WTC11 (cell line): ENCODE measurements at regions not wholly inside any gene's neighbourhood (a gene's known extent, or its start where the extent isn't known, plus 50 kb on each side); places are given as distances from the start of the nearest gene placed in this dataset.

Experiments
- ATAC-seq: fragments of 200-7000 bp; cut with Tn5 transposase; 2 replicates; pipeline ENCODE4 v1.10.0; 2021; ENCODE audit warnings: mild to moderate bottlenecking, moderate library complexity
- CTCF ChIA-PET: fragments of 300-600 bp; sonication (Branson Sonifier 250); formaldehyde crosslinking; loops from one replicate; lab custom pipeline; 2021; ENCODE audit warnings: antibody characterized with exemption; lab: Charles Lee
- POLR2A ChIA-PET: fragments of 350-600 bp; sonication (Branson Sonifier 250); formaldehyde crosslinking; loops from one replicate; lab custom pipeline; 2021; ENCODE audit warnings: antibody characterized with exemption; lab: Charles Lee
- DNase-seq: peaks from one replicate; pipeline ENCODE4 v3.0.0; 2021; ENCODE audit warnings: low spot score
- H3K27ac Mint-ChIP-seq: 2 replicates; pipeline ENCODE4 v1.8.0; 2021; ENCODE audit warnings: mixed read lengths
- H3K27me3 Mint-ChIP-seq: 2 replicates; pipeline ENCODE4 v1.8.0; 2021; ENCODE audit warnings: low read depth, mild to moderate bottlenecking, moderate library complexity, mixed read lengths
- H3K36me3 Mint-ChIP-seq: 2 replicates; pipeline ENCODE4 v1.8.0; 2021; ENCODE audit warnings: mixed read lengths
- H3K4me1 Mint-ChIP-seq: 2 replicates; pipeline ENCODE4 v1.8.0; 2022; ENCODE audit warnings: mixed read lengths
- H3K4me3 Mint-ChIP-seq: 2 replicates; pipeline ENCODE4 v1.8.0; 2021; ENCODE audit warnings: mild to moderate bottlenecking, moderate library complexity, mixed read lengths
- H3K9me3 Mint-ChIP-seq: 2 replicates; pipeline ENCODE4 v1.8.0; 2021; ENCODE audit warnings: mixed read lengths
- ATF1 ChIP-seq: sonication (generic); formaldehyde crosslinking; IDR thresholded peaks from 2 replicates; pipeline ENCODE4 v1.8.1; 2023; ENCODE audit warnings: mild to moderate bottlenecking, moderate library complexity, missing genetic modification reagents
- CREB1 ChIP-seq: sonication (generic); formaldehyde crosslinking; IDR thresholded peaks from 2 replicates; pipeline ENCODE4 v1.8.0; 2023; ENCODE audit warnings: mild to moderate bottlenecking, missing genetic modification reagents
- FOXK1 ChIP-seq: sonication (generic); formaldehyde crosslinking; IDR thresholded peaks from 2 replicates; pipeline ENCODE4 v1.8.0; 2022; ENCODE audit warnings: mild to moderate bottlenecking, moderate library complexity, missing genetic modification reagents
- HMGA2 ChIP-seq: fragments of 250-450 bp; sonication (Bioruptor Pico); IDR thresholded peaks from 2 replicates; pipeline ENCODE4 v1.4.0; 2021; ENCODE audit warnings: mild to moderate bottlenecking, moderate library complexity
- IRF2 ChIP-seq: sonication (generic); formaldehyde crosslinking; IDR thresholded peaks from 2 replicates; pipeline ENCODE4 v1.8.0; 2022; ENCODE audit warnings: low read depth, missing genetic modification reagents, borderline replicate concordance
- RORB ChIP-seq: fragments of 250-450 bp; sonication (Bioruptor Pico); IDR thresholded peaks from 2 replicates; pipeline ENCODE4 v1.9.0; 2021; ENCODE audit warnings: mild to moderate bottlenecking
- SMAD3 ChIP-seq: sonication (generic); formaldehyde crosslinking; IDR thresholded peaks from 2 replicates; pipeline ENCODE4 v1.8.0; 2022; ENCODE audit warnings: missing genetic modification reagents, mild to moderate bottlenecking, borderline replicate concordance
- SMAD4 ChIP-seq: sonication (generic); formaldehyde crosslinking; IDR thresholded peaks from 2 replicates; pipeline ENCODE4 v1.8.0; 2022; ENCODE audit warnings: mild to moderate bottlenecking, missing genetic modification reagents
- SP1 ChIP-seq: sonication (generic); formaldehyde crosslinking; conservative IDR thresholded peaks from 2 replicates; pipeline ENCODE4 v1.8.1; 2022; ENCODE audit warnings: missing genetic modification reagents
- TCF7 ChIP-seq: sonication (generic); formaldehyde crosslinking; IDR thresholded peaks from 2 replicates; pipeline ENCODE4 v1.8.0; 2022; ENCODE audit warnings: mild to moderate bottlenecking, low read depth, missing genetic modification reagents, moderate library complexity
- TP53 ChIP-seq: sonication (generic); formaldehyde crosslinking; IDR thresholded peaks from 2 replicates; pipeline ENCODE4 v1.8.1; 2023; ENCODE audit warnings: mild to moderate bottlenecking, missing genetic modification reagents
- ZNF219 ChIP-seq: sonication (generic); formaldehyde crosslinking; IDR thresholded peaks from 2 replicates; pipeline ENCODE4 v1.8.0; 2023; ENCODE audit warnings: missing genetic modification reagents, mild to moderate bottlenecking, borderline replicate concordance
- ZNF396 ChIP-seq: fragments of 250-450 bp; sonication (Bioruptor Pico); IDR thresholded peaks from 2 replicates; pipeline ENCODE4 v1.8.0; 2021; ENCODE audit warnings: mild to moderate bottlenecking, moderate library complexity, borderline replicate concordance
- ZNF671 ChIP-seq: fragments of 250-450 bp; sonication (Bioruptor Pico); IDR thresholded peaks from 2 replicates; pipeline ENCODE4 v1.8.0; 2021; ENCODE audit warnings: mild to moderate bottlenecking
- TF ChIP-seq, protein P1 (sequence below): sonication (generic); formaldehyde crosslinking; IDR thresholded peaks from 2 replicates; pipeline ENCODE4 v1.8.1; 2022; ENCODE audit warnings: low read depth, missing genetic modification reagents, borderline replicate concordance
- TF ChIP-seq, protein P2 (sequence below): sonication (generic); formaldehyde crosslinking; IDR thresholded peaks from 2 replicates; pipeline ENCODE4 v1.8.0; 2022; ENCODE audit warnings: missing genetic modification reagents
- TF ChIP-seq, protein P3 (sequence below): fragments of 200-600 bp; IDR thresholded peaks from 2 replicates; pipeline ENCODE4 v1.8.0; 2022; ENCODE audit warnings: antibody characterized with exemption
- TF ChIP-seq, protein P4 (sequence below): sonication (generic); formaldehyde crosslinking; IDR thresholded peaks from 2 replicates; pipeline ENCODE4 v1.8.1; 2023; ENCODE audit warnings: mild to moderate bottlenecking, missing genetic modification reagents
- TF ChIP-seq, protein P5 (sequence below): sonication (generic); formaldehyde crosslinking; IDR thresholded peaks from 2 replicates; pipeline ENCODE4 v1.8.1; 2023; ENCODE audit warnings: mild to moderate bottlenecking, missing genetic modification reagents, moderate library complexity
- TF ChIP-seq, protein P6 (sequence below): sonication (generic); formaldehyde crosslinking; IDR thresholded peaks from 2 replicates; pipeline ENCODE4 v1.8.0; 2022; ENCODE audit warnings: mild to moderate bottlenecking, missing genetic modification reagents
- TF ChIP-seq, protein P7 (sequence below): sonication (generic); formaldehyde crosslinking; IDR thresholded peaks from 2 replicates; pipeline ENCODE4 v1.8.1; 2022; ENCODE audit warnings: low read depth, mild to moderate bottlenecking, moderate library complexity, missing genetic modification reagents, borderline replicate concordance
- TF ChIP-seq, protein P8 (sequence below): sonication (generic); formaldehyde crosslinking; IDR thresholded peaks from 2 replicates; pipeline ENCODE4 v1.8.1; 2022; ENCODE audit warnings: missing genetic modification reagents, borderline replicate concordance

DNA sequence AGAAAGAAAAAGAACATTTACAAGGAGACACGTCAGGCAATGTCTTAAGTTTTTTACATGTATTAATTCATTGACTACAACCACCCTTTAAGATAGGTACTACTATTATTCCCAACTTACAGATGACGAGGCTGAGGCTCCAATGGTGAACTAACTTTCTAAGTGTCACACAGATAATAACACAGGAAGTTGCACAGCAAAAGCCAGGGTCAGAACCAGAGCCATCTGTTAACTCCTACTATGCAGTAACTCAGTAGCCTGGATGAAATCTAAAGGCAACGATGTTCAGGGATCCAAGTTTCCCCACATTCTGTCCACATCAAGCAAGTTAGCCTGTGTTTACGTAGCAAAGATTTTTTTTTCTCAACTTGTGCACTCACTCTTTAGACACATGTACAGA is 371.7 kb downstream of the PTPRC start:
- TF ChIP-seq SP1 (no peak), ATF1 (CRISPR knock-in tag) (no peak), SMAD4 (CRISPR knock-in tag) (no peak), CREB1 (CRISPR knock-in tag) (no peak), TCF7 (no peak)
- TF ChIP-seq, protein P1, sequence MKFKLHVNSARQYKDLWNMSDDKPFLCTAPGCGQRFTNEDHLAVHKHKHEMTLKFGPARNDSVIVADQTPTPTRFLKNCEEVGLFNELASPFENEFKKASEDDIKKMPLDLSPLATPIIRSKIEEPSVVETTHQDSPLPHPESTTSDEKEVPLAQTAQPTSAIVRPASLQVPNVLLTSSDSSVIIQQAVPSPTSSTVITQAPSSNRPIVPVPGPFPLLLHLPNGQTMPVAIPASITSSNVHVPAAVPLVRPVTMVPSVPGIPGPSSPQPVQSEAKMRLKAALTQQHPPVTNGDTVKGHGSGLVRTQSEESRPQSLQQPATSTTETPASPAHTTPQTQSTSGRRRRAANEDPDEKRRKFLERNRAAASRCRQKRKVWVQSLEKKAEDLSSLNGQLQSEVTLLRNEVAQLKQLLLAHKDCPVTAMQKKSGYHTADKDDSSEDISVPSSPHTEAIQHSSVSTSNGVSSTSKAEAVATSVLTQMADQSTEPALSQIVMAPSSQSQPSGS (CRISPR knock-in tag) = no peak
- TF ChIP-seq, protein P2, sequence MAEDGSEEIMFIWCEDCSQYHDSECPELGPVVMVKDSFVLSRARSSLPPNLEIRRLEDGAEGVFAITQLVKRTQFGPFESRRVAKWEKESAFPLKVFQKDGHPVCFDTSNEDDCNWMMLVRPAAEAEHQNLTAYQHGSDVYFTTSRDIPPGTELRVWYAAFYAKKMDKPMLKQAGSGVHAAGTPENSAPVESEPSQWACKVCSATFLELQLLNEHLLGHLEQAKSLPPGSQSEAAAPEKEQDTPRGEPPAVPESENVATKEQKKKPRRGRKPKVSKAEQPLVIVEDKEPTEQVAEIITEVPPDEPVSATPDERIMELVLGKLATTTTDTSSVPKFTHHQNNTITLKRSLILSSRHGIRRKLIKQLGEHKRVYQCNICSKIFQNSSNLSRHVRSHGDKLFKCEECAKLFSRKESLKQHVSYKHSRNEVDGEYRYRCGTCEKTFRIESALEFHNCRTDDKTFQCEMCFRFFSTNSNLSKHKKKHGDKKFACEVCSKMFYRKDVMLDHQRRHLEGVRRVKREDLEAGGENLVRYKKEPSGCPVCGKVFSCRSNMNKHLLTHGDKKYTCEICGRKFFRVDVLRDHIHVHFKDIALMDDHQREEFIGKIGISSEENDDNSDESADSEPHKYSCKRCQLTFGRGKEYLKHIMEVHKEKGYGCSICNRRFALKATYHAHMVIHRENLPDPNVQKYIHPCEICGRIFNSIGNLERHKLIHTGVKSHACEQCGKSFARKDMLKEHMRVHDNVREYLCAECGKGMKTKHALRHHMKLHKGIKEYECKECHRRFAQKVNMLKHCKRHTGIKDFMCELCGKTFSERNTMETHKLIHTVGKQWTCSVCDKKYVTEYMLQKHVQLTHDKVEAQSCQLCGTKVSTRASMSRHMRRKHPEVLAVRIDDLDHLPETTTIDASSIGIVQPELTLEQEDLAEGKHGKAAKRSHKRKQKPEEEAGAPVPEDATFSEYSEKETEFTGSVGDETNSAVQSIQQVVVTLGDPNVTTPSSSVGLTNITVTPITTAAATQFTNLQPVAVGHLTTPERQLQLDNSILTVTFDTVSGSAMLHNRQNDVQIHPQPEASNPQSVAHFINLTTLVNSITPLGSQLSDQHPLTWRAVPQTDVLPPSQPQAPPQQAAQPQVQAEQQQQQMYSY (CRISPR knock-in tag) = no peak
- TF ChIP-seq, all 79 proteins: peak for 0
- ATAC-seq = no peak
- DNase-seq = no peak
- no peak overlapping the region for H3K4me3 Mint-ChIP-seq
- POLR2A ChIA-PET = interaction anchor here (0.6 kb wide), 1 partner anchor 137 kb away, joined by 3 read pairs; no protein-coding TSS in a partner anchor
- no peaks in the 10 kb centered on the region for H3K36me3 Mint-ChIP-seq
- no peaks in the 10 kb centered on the region for H3K9me3 Mint-ChIP-seq
- H3K4me1 Mint-ChIP-seq = no peaks in the 10 kb centered on the region
- CTCF ChIA-PET = no interaction called here
- H3K27me3 Mint-ChIP-seq = no peaks in the 10 kb centered on the region
- no peak overlapping the region for H3K27ac Mint-ChIP-seq

DNA sequence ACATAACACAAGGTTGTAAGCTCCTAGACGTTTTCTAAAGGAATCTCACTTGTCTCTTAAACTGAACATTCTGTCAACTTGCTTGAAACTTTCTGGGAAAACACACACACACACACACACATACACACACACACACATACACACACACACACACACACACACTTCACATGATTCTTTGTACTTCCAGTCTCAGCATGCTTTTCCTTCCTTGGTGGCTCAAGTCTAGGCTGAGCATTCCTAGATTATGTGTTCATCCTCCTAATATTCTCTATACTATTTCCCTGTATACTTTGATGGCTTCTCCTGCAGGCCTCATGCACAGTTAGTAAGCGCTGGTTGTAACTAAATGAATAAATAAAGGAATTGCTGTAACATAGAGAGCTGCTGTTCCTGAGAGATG is 372.1 kb downstream of the PTPRC start:
- ChIA-PET CTCF (interaction anchor here (0.6 kb wide), 1 partner anchor 102 kb away, joined by 3 read pairs; no protein-coding TSS in a partner anchor), POLR2A (interaction anchor here (0.6 kb wide), 1 partner anchor 137 kb away, joined by 3 read pairs; no protein-coding TSS in a partner anchor)
- H3K9me3 Mint-ChIP-seq = no peaks in the 10 kb centered on the region
- no peaks in the 10 kb centered on the region for H3K27me3 Mint-ChIP-seq
- H3K27ac Mint-ChIP-seq = no peak overlapping the region
- TF ChIP-seq, protein P3, sequence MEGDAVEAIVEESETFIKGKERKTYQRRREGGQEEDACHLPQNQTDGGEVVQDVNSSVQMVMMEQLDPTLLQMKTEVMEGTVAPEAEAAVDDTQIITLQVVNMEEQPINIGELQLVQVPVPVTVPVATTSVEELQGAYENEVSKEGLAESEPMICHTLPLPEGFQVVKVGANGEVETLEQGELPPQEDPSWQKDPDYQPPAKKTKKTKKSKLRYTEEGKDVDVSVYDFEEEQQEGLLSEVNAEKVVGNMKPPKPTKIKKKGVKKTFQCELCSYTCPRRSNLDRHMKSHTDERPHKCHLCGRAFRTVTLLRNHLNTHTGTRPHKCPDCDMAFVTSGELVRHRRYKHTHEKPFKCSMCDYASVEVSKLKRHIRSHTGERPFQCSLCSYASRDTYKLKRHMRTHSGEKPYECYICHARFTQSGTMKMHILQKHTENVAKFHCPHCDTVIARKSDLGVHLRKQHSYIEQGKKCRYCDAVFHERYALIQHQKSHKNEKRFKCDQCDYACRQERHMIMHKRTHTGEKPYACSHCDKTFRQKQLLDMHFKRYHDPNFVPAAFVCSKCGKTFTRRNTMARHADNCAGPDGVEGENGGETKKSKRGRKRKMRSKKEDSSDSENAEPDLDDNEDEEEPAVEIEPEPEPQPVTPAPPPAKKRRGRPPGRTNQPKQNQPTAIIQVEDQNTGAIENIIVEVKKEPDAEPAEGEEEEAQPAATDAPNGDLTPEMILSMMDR = no peak
- TF ChIP-seq FOXK1 (CRISPR knock-in tag) (no peak), RORB (CRISPR knock-in tag) (no peak), ZNF671 (no peak), ZNF219 (CRISPR knock-in tag) (no peak), ZNF396 (CRISPR knock-in tag) (no peak), TP53 (CRISPR knock-in tag) (no peak), IRF2 (CRISPR knock-in tag) (no peak), HMGA2 (no peak), SMAD3 (CRISPR knock-in tag) (no peak)
- TF ChIP-seq, protein P4, sequence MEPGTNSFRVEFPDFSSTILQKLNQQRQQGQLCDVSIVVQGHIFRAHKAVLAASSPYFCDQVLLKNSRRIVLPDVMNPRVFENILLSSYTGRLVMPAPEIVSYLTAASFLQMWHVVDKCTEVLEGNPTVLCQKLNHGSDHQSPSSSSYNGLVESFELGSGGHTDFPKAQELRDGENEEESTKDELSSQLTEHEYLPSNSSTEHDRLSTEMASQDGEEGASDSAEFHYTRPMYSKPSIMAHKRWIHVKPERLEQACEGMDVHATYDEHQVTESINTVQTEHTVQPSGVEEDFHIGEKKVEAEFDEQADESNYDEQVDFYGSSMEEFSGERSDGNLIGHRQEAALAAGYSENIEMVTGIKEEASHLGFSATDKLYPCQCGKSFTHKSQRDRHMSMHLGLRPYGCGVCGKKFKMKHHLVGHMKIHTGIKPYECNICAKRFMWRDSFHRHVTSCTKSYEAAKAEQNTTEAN (CRISPR knock-in tag) = no peak
- TF ChIP-seq, protein P5, sequence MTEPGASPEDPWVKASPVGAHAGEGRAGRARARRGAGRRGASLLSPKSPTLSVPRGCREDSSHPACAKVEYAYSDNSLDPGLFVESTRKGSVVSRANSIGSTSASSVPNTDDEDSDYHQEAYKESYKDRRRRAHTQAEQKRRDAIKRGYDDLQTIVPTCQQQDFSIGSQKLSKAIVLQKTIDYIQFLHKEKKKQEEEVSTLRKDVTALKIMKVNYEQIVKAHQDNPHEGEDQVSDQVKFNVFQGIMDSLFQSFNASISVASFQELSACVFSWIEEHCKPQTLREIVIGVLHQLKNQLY (CRISPR knock-in tag) = no peak
- TF ChIP-seq, protein P6, sequence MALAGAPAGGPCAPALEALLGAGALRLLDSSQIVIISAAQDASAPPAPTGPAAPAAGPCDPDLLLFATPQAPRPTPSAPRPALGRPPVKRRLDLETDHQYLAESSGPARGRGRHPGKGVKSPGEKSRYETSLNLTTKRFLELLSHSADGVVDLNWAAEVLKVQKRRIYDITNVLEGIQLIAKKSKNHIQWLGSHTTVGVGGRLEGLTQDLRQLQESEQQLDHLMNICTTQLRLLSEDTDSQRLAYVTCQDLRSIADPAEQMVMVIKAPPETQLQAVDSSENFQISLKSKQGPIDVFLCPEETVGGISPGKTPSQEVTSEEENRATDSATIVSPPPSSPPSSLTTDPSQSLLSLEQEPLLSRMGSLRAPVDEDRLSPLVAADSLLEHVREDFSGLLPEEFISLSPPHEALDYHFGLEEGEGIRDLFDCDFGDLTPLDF (CRISPR knock-in tag) = no peak
- TF ChIP-seq, protein P7, sequence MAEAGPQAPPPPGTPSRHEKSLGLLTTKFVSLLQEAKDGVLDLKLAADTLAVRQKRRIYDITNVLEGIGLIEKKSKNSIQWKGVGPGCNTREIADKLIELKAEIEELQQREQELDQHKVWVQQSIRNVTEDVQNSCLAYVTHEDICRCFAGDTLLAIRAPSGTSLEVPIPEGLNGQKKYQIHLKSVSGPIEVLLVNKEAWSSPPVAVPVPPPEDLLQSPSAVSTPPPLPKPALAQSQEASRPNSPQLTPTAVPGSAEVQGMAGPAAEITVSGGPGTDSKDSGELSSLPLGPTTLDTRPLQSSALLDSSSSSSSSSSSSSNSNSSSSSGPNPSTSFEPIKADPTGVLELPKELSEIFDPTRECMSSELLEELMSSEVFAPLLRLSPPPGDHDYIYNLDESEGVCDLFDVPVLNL (CRISPR knock-in tag) = no peak
- TF ChIP-seq, protein P8, sequence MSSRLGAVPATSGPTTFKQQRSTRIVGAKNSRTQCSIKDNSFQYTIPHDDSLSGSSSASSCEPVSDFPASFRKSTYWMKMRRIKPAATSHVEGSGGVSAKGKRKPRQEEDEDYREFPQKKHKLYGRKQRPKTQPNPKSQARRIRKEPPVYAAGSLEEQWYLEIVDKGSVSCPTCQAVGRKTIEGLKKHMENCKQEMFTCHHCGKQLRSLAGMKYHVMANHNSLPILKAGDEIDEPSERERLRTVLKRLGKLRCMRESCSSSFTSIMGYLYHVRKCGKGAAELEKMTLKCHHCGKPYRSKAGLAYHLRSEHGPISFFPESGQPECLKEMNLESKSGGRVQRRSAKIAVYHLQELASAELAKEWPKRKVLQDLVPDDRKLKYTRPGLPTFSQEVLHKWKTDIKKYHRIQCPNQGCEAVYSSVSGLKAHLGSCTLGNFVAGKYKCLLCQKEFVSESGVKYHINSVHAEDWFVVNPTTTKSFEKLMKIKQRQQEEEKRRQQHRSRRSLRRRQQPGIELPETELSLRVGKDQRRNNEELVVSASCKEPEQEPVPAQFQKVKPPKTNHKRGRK = no peak
- H3K4me3 Mint-ChIP-seq = no peak overlapping the region
- no peaks in the 10 kb centered on the region for H3K36me3 Mint-ChIP-seq
- ATAC-seq = no peak
- DNase-seq = no peak
- H3K4me1 Mint-ChIP-seq = no peaks in the 10 kb centered on the region
